IMR-90 (cell line): ENCODE measurements at regions not wholly inside any gene's neighbourhood (a gene's known extent, or its start where the extent isn't known, plus 50 kb on each side); places are given as distances from the start of the nearest gene placed in this dataset.

Experiments used
- ATAC-seq: fragments of 200-7000 bp; cut with Tn5 transposase; 2 replicates; pipeline ENCODE4 v1.9.1; 2020; ENCODE audit warnings: low read depth, mild to moderate bottlenecking, moderate library complexity
- BruUV-seq: library from RNA; stranded (reverse); fragments of 400-500 nt; replicated peaks from 2 replicates; lab custom pipeline; 2021; lab: Mats Ljungman, UMichigan
- CTCF ChIA-PET: fragments of 300-600 bp; formaldehyde crosslinking; extraction: SDS; loops from one replicate; lab custom pipeline; 2021; ENCODE audit warnings: antibody characterized with exemption; lab: Yijun Ruan, JAX
- POLR2A ChIA-PET: fragments of 300-600 bp; sonication (Branson Sonifier 250); formaldehyde crosslinking; loops from one replicate; lab custom pipeline; 2022; ENCODE audit warnings: antibody characterized with exemption; ENCODE audit not compliant: unreplicated experiment; lab: Charles Lee
- DNase-seq: peaks from one replicate; pipeline ENCODE4 v3.0.0; 2013
- H2AFZ ChIP-seq: replicated peaks from 2 replicates; pipeline ENCODE3; 2013; ENCODE audit warnings: low read length, mild to moderate bottlenecking; ENCODE audit not compliant: poor library complexity
- H2AK5ac ChIP-seq: 2 replicates; pipeline ENCODE4 v1.6.1; 2013; ENCODE audit warnings: low read depth, low read length, inconsistent platforms
- H2AK9ac ChIP-seq: replicated peaks from 2 replicates; pipeline ENCODE3; 2013; ENCODE audit warnings: mild to moderate bottlenecking, low read depth, low read length, moderate library complexity; ENCODE audit not compliant: poor library complexity
- H2BK120ac ChIP-seq: 2 replicates; pipeline ENCODE4 v1.6.1; 2013; ENCODE audit warnings: low read depth, low read length, inconsistent platforms
- H2BK15ac ChIP-seq: 3 replicates; pipeline ENCODE4 v1.6.1; 2013; ENCODE audit warnings: low read depth, low read length, inconsistent platforms
- H2BK20ac ChIP-seq: 2 replicates; pipeline ENCODE4 v1.6.1; 2013; ENCODE audit warnings: low read depth, mild to moderate bottlenecking, inconsistent platforms, low read length, moderate library complexity
- H2BK5ac ChIP-seq: 2 replicates; pipeline ENCODE4 v1.6.1; 2013; ENCODE audit warnings: mild to moderate bottlenecking, low read depth, low read length, inconsistent platforms; ENCODE audit not compliant: poor library complexity, severe bottlenecking
- H3K14ac ChIP-seq: replicated peaks from 2 replicates; pipeline ENCODE4 v1.6.1; 2013; ENCODE audit warnings: low read depth, low read length, inconsistent platforms
- H3K18ac ChIP-seq: 2 replicates; pipeline ENCODE4 v1.6.1; 2013; ENCODE audit warnings: low read depth, low read length, control low read depth
- H3K23ac ChIP-seq: 2 replicates; pipeline ENCODE4 v1.6.1; 2013; ENCODE audit warnings: low read depth, low read length, inconsistent platforms
- H3K27ac ChIP-seq: 2 replicates; pipeline ENCODE4 v1.5.1; 2013; ENCODE audit warnings: mild to moderate bottlenecking, control low read depth, low read length; ENCODE audit not compliant: insufficient read depth
- H3K27me3 ChIP-seq: 2 replicates; pipeline ENCODE4 v1.6.1; 2013; ENCODE audit warnings: low read length; ENCODE audit not compliant: control insufficient read depth, insufficient read depth
- H3K36me3 ChIP-seq: 2 replicates; pipeline ENCODE4 v1.6.1; 2013; ENCODE audit warnings: low read length, mixed read lengths; ENCODE audit not compliant: control insufficient read depth, insufficient read depth
- H3K4ac ChIP-seq: 2 replicates; pipeline ENCODE4 v1.6.1; 2013; ENCODE audit warnings: low read depth, low read length, inconsistent platforms
- H3K4me1 ChIP-seq: 2 replicates; pipeline ENCODE4 v1.6.1; 2013; ENCODE audit warnings: low read length, mixed read lengths; ENCODE audit not compliant: control insufficient read depth, insufficient read depth
- H3K4me2 ChIP-seq: 2 replicates; pipeline ENCODE4 v1.6.1; 2013; ENCODE audit warnings: low read depth, mild to moderate bottlenecking, control low read depth, low read length, moderate library complexity
- H3K4me3 ChIP-seq: 2 replicates; pipeline ENCODE4 v1.5.1; 2013; ENCODE audit warnings: low read depth, mild to moderate bottlenecking, control low read depth, low read length, moderate library complexity; ENCODE audit not compliant: insufficient read depth
- H3K56ac ChIP-seq: 2 replicates; pipeline ENCODE4 v1.6.1; 2013; ENCODE audit warnings: low read length, inconsistent platforms; ENCODE audit not compliant: insufficient read depth; ENCODE audit errors: extremely low read depth
- H3K79me1 ChIP-seq, 2 experiments: 2 replicates each; pipeline ENCODE4 v1.6.1; 2013; ENCODE audit warnings: low read length in 2 of 2, inconsistent platforms in 1 of 2, low read depth in 1 of 2
- H3K9ac ChIP-seq: 2 replicates; pipeline ENCODE4 v1.6.1; 2013; ENCODE audit warnings: low read depth, low read length, control low read depth
- H3K9me1 ChIP-seq: 2 replicates; pipeline ENCODE4 v1.6.1; 2013; ENCODE audit warnings: low read length, inconsistent platforms; ENCODE audit not compliant: insufficient read depth
- H3K9me3 ChIP-seq: 2 replicates; pipeline ENCODE4 v1.6.1; 2013; ENCODE audit warnings: low read length; ENCODE audit not compliant: control insufficient read depth, insufficient read depth
- H4K20me1 ChIP-seq: 2 replicates; pipeline ENCODE4 v1.6.1; 2013; ENCODE audit warnings: low read length, inconsistent platforms; ENCODE audit not compliant: insufficient read depth
- H4K5ac ChIP-seq: 2 replicates; pipeline ENCODE4 v1.6.1; 2013; ENCODE audit warnings: mild to moderate bottlenecking, low read depth, low read length, control low read depth
- H4K8ac ChIP-seq, 2 experiments: 2 replicates each; pipeline ENCODE4 v1.6.1; 2013; ENCODE audit warnings: low read depth in 2 of 2, low read length in 2 of 2, control low read depth in 1 of 2, inconsistent platforms in 1 of 2
- H4K91ac ChIP-seq: 2 replicates; pipeline ENCODE4 v1.6.1; 2013; ENCODE audit warnings: low read depth, low read length, inconsistent platforms; ENCODE audit not compliant: insufficient read depth
- FOS ChIP-seq: fragments of 150-350 bp; IDR thresholded peaks from 2 replicates; pipeline ENCODE4 v1.6.1; 2016; ENCODE audit warnings: low read depth, low read length
- WGBS, 2 experiments: methylation state at CpG; one replicate each; pipeline versions ENCODE4 v1.1.5 to v1.1.7; 2013; ENCODE audit warnings: missing lambda C conversion rate in 2 of 2; ENCODE audit not compliant: insufficient read length in 1 of 2; ENCODE audit errors: extremely low coverage in 2 of 2; 5-methylcytosine and 5-hydroxymethylcytosine counted together
- dilution Hi-C: fragments of 300-500 bp; cut with HindIII; formaldehyde crosslinking; loops from one replicate; pipeline ENCODE4 v1.14.3; 2018; ENCODE audit warnings: low sequenced_read_pairs; ENCODE audit not compliant: unreplicated experiment
- in situ Hi-C: fragments of 300-500 bp; cut with MboI; formaldehyde crosslinking; loops from 3 replicates; pipeline ENCODE4 v1.14.3; 2019; ENCODE audit warnings: low sequenced_read_pairs, inconsistent platforms, mixed read lengths
- intact Hi-C: fragments of 100-400 bp; cut with micrococcal nuclease; formaldehyde crosslinking; loops from 2 replicates; pipeline ENCODE4 v1.10.0; 2022

DNA sequence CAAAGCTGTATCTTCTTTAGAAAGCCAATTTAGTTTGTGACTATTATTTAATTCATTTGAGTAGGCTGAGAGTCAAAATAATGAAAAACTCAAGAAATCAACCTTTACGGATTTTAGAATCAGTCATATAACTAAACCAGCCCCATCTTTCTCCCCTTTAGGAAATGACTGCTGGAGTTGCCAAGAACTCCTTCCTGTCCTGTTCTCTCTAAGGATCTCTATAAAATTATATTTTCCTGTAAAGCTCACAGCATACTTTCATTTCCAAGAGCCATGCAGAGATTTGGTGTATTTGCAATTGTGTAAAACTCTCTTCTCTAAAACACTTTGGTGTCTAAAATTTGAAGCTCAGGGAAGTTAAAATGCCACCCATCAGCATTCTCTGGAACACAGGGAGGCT lies 323.4 kb upstream of the GBE1 start:
- dilution Hi-C loops, result no loop called here
- Histone ChIP-seq H4K5ac (no peak overlapping the region), H3K9me1 (no peaks in the 10 kb centered on the region), H2AK9ac (no peak overlapping the region), H3K4me1 (no peaks in the 10 kb centered on the region), H3K36me3 (no peaks in the 10 kb centered on the region), H4K8ac (no peak overlapping the region), H2BK15ac (no peak overlapping the region), H4K20me1 (no peaks in the 10 kb centered on the region), H3K9ac (no peak overlapping the region), H3K79me1 (no peaks in the 10 kb centered on the region), H3K14ac (no peak overlapping the region), H3K4ac (no peak overlapping the region), H3K4me3 (no peak overlapping the region), H3K27me3 (no peaks in the 10 kb centered on the region), H2BK120ac (no peak overlapping the region), H3K23ac (no peak overlapping the region), H3K56ac (no peak overlapping the region), H2BK20ac (no peak overlapping the region), H3K9me3 (no peaks in the 10 kb centered on the region), H2AK5ac (no peak overlapping the region), H2AFZ (no peak overlapping the region), H3K27ac (no peak overlapping the region), H2BK5ac (no peak overlapping the region), H3K18ac (no peak overlapping the region), H4K91ac (no peak overlapping the region), H3K4me2 (no peak overlapping the region)
- in situ Hi-C loops, result no loop called here
- no TSS peak for BruUV-seq
- no CpG with 5 or more reads among the region's 1 CpG for WGBS, 2 experiments
- intact Hi-C loops, result no loop called here
- ChIA-PET CTCF (no interaction called here), POLR2A (no interaction called here)
- no peak for TF ChIP-seq FOS
- ATAC-seq (no peak), DNase-seq (no peak)
